LNCAP (cell line): ENCODE measurements at regions not wholly inside any gene's neighbourhood (a gene's known extent, or its start where the extent isn't known, plus 50 kb on each side); places are given as distances from the start of the nearest gene placed in this dataset.
A peak's percentile ranks its signal among the peaks of the same experiment; 100 is the strongest.

Source experiments
- TF ChIP-seq, protein P1 (sequence below): fragments of 450-650 bp; IDR thresholded peaks from 2 replicates; pipeline ENCODE4 v1.5.1; 2017; ENCODE audit warnings: mild to moderate bottlenecking

- TF ChIP-seq, protein P1, sequence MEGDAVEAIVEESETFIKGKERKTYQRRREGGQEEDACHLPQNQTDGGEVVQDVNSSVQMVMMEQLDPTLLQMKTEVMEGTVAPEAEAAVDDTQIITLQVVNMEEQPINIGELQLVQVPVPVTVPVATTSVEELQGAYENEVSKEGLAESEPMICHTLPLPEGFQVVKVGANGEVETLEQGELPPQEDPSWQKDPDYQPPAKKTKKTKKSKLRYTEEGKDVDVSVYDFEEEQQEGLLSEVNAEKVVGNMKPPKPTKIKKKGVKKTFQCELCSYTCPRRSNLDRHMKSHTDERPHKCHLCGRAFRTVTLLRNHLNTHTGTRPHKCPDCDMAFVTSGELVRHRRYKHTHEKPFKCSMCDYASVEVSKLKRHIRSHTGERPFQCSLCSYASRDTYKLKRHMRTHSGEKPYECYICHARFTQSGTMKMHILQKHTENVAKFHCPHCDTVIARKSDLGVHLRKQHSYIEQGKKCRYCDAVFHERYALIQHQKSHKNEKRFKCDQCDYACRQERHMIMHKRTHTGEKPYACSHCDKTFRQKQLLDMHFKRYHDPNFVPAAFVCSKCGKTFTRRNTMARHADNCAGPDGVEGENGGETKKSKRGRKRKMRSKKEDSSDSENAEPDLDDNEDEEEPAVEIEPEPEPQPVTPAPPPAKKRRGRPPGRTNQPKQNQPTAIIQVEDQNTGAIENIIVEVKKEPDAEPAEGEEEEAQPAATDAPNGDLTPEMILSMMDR = peak; percentile 94
Measured at GRCh38 chr6:16964553-16965499, 137.0 kb upstream of the STMND1 start.

- TF ChIP-seq, protein P1 = no peak
Measured at GRCh38 chr6:16961577-16961976, 140.3 kb upstream of the STMND1 start.

- TF ChIP-seq, protein P1 = no peak
Measured at GRCh38 chr6:16959789-16960188, 142.1 kb upstream of the STMND1 start.

GRCh38 chr6:16956361-16956760, 145.5 kb upstream of the STMND1 start:
- TF ChIP-seq, protein P1 = no peak

DNA sequence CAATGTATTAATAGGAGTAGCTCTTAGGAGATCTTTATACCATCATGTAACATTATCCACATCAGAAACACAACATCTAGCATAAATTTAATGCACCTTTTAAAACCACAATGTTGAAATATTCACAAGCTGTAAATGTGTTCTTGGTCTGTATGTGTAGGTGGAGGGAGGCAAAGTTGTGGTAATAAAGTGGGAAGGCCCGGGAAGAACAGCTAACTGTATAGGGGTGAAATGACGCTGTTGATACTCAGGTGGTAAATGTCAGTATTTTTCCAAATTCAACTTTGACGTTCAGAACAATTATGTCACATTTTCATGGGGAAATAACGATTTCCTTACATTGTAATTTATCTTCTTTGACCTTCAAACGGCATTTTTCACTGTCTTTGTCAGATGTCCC, 146.0 kb upstream of the STMND1 start:
- TF ChIP-seq, protein P1 = no peak

DNA sequence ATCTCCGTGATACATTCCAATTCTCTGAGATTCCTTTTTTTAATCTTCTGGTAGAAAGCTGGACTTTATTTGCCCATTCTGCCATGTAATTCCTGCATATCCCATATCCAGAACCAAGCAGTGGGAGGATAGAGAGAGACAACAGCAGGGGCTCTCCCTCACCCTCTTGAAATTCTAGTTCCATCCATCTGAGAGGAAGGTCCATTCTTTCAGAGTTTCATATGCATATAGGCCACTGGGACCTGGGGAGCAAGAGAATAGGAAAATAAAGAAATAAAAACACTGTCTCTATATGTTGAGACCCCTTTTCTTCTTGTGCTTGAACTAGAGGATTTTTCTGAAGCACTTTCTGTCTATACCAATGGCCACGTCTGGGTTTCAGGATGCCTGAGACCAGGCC, 147.9 kb upstream of the STMND1 start:
- TF ChIP-seq, protein P1 = no peak

DNA sequence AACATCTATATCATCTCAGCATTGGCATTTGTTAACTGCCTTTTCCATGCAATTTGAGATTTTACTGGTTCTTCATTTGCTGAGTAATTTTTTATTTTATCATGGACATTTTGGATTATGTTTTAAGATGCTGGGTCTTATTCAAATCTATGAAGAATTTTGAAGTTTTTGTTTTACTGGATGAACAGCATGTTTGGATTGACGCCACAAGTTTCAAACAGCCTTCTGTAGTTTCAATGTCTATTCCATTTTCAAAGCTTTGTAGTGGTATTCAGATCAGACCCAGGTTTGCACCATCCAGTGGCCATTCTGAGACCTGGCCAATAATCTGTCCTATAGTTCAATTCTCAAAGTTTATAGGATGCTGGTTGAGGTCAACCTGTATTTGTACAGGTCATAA, 148.4 kb upstream of the STMND1 start:
- TF ChIP-seq, protein P1 = no peak
